ENCODE measurements at regions not wholly inside any gene's neighbourhood (a gene's known extent, or its start where the extent isn't known, plus 50 kb on each side); places are given as distances from the start of the nearest gene placed in this dataset.
"Not testable (repeated sequence)": the region's sequence is repeated elsewhere in the genome, so short reads cannot be mapped to it uniquely, and the experiment has no call there.

DNA sequence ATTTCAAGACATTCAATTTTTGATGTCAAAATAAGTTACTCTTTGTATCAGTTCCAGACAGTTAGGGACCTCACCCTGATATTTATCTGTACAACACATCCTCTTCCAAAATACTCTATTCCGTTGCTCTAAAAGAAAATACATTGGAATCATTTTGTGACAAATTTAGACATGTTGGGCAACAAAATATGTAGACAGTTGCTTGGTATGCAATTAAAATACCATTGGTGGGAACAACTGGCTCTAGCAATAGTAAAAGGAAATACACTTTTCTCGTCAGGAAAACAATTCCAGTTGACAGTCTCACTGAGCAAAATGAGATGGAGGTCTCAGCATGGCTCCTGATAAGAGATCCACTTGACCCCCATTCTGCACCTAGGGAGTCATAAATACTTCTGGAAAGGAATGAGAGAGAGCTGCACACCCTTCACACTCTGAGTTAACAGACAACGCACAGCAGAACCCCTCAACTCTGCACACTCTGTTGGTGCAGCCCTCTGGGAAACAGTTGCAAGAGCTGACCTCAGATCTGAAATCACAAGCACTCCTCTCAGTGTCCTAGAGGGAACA, 171.3 kb upstream of the NT5E start:
- DNase-seq: no peak

DNA sequence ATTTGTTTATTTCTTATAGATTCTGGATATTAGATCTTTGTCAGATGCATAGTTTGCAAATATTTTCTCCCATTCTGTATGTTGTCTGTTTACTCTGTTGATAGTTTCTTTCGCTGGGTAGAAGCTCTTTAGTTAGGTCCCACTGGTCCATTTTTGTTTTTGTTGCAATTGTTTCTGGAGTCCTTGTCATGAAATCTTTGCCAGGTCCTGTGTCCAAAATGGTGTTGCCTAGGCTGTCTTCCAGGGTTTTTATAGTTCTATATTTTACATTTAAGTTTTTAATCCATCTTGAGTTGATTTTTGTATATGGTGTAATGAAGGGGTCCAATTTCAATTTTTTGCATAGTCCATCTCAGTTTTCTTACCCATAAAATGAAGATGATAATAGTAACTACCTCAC, 173.9 kb upstream of the NT5E start:
- not testable (repeated sequence) for DNase-seq

DNA sequence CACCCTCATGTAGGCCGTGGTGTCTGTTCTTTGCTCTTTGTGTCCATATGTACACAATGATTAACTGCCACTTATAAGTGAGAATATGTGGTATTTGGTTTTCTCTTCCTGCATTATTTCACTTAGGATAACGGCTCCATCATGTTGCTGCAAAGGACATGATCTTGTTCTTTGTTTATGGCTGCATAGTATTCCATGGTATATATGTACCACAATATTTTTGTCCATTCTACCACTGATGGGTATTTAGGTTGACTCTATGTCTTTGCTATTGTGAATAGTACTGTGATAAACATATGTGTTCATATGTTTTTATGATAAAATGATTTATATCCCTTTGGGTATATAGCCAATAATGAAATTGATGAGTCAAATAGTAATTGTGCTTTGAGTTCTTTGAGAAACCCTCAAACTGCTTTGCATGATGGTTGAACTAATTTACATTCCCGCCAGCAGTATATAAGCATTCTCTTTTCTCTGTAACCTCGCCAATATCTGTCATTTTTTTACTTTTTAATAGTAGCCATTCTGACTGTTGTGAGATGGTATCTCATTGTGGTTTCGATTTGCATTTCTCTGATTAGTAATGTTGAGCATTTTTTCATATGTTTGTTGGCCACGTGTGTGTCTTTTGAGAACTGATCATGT, 174.4 kb upstream of the NT5E start:
- no peak for DNase-seq

DNA sequence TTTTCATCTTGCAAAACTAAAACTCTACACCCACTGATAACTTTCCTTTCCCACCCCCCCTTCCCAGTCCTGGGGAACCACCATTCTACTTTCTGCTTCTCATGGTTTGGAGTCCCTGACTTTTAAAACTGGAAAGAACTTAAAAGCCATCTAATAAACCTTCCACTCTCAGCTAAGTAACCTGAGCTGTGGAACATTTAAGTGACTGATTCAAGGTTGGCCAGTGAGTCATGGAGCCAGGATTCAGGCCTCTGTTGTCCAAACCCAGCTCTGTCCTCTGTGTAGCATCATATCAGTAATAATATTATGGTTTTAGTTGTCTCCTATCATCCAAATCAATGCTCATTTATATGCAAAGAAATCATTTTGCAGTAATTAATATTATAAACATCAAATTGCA, 176.0 kb upstream of the NT5E start:
- DNase-seq: no peak

DNA sequence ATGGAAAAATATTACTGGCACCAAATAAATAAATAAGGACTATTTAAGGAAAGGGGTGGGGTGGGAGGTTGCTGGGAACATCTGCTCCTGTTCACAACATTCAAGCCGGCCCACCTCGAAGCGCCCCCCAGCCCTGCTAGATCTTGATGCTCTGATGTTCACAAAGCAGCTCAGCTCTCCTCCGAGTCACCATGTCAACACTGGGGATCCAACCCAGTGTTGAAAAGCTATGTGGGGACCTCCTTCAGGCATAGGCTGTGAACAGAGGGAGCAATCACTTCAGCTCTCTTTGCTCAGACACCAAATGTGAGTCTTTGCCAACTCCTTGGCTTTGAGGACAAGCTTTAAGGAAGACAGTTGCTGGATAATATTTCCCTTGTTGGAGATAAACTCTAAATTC, 176.8 kb upstream of the NT5E start:
- DNase-seq: no peak

DNA sequence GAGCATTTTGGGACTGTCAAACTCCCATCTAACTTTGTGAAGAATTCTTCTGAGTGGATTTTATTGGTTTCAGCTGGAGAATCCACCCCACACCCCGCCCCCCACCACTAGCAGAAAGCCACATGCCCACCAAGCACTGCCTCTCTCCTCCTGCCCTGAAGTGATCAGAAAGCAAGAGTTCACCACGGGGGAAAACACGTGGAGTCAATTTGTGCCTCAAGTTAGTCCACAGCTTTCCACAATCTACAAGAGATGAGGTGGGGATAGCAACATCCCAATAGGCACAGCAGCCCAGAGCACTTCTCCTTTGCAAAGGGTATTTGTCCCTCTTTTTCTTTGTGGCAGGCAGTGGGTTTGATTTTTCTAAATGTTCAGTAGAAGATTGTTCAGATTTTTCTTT, 177.3 kb upstream of the NT5E start:
- DNase-seq: no peak

DNA sequence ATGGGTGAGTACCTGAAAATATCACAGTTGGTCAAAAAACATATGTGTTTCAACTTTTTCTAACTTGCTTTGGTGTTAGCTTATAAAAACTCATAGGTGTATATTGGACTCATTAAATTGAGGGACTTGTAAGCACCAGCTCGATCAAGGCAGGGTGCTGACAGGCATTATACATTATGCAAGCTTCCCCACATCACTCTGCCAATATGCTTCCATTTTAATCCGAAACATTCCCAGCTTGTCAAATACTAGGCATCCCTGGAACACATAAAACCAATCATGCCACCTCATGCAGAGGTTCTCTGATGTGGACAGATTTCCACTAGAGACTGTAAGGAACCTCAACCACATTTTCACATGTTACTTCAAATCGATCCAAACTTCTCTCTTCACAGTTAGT, 187.3 kb upstream of the NT5E start:
- no peak for DNase-seq

DNA sequence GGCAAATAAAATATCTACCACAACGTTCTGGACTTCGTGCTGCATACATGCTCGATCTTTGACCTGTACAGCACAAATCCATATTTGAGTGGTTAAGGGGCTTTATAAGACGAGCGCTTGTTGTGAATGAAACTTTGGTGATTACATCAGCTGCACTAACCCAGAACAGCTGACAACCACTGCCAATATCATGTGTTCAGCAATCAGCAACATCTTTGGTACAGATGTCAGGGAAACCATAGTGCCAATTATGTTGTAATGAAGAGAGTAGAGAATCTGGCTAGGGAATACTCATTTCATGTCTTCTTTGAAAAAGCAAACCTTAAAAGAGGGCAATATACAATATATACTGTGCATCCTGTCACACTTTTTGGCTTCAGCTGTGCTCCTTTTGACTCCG, 188.6 kb upstream of the NT5E start:
- no peak for DNase-seq

DNA sequence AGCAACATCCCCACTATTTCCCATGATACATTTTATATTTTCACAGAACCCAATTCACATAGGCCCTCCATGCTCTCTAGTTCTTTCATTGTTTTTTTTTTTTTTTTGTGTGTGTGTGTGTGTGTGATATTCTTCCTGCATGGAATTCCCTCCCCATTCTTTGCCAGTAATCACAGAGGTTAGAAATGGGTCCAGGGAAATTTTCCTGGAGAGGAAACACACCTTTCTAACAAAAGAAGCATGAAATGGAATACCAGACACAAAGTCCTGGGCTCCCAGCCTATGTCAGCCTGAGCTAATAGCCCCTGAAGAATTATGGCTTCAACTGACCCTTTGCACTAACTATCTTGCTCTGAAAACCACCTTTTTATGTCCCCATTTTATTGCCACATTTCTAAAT, 194.2 kb upstream of the NT5E start:
- DNase-seq: no peak

DNA sequence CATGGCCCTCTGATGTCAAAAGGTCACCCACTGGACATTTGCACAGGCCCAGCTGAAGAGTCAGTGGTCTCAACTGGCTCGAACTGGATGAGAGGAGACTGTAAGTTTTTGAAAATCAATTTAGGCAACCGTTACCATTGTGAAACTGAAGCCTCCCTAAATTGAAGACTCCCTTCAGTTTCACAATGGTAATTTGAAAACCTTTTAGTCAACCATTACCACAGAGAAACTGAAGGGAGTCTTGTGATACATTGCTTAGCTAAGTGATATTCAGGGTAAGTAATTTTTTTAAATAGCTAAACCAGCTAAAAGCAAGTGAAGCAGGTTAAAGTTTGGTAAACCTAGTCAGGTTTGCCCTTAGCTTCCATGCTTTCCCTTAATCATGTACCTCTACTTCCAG, 197.3 kb upstream of the NT5E start:
- DNase-seq: no peak

DNA sequence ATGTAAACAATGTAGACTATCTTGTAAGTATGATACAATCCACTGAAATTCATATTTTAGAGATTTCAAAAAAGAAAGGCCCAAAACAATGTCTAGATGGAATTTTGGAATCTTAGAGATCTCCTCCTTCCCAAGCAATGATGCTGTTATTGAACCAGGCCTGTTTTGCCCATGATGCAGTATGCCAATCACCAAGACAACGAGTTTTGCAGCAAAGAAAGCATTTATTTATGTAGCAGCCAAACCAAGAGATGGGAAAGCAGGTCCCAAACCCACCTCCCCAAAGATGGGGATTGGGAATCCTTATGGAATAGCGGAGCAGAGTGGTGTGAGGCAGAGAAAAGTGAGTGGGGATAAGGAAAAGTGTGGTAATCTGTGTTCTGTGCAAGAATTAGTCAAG, 197.8 kb upstream of the NT5E start:
- DNase-seq: no peak

DNA sequence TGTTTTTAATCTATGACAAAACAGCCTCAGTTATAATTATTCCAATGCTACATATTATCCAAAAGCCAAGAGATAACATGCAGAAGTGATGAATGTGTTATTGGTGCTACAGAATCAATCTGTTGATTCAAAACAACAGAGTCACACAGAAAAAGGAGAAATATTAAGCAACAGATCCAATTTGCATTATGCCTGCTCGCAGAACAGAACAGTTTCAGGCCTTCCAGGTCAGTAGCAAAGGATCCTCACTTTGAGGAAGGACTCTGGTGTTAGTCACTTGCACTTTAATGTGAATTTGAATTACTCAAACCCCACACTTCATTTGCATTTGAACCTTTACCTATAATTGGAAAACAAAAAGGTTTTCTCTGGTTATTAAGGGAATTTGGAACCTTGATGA, 198.6 kb upstream of the NT5E start:
- no peak for DNase-seq

DNA sequence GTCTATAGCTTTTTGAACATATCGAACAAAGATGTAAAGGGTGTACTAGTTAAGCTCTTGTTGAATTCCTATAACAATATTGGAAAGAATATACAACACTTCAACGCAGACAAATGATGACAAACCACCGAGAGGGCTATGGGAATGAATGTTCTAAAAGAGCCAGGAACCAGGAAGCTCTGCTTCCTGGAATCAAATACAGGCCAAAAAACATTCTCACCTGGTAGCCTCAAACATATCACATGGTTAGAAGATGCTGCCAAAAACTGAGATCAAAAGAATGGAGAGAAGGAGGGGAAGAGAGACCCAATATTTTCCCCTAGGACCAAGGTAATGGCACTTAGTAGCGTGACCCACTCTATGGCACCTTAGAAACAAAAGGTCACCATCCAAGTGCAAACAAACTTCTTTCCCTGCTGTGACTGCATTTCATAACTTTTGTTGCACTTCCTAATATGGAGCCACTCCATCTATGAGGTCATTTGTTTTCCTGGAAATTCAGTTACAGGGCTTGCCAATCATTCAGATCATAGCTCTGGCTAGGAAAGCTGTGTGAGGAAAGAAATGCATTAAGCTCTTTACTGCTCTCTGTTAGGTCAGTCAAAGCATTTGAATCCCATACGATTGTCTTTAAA, 199.2 kb upstream of the NT5E start:
- DNase-seq: no peak

DNA sequence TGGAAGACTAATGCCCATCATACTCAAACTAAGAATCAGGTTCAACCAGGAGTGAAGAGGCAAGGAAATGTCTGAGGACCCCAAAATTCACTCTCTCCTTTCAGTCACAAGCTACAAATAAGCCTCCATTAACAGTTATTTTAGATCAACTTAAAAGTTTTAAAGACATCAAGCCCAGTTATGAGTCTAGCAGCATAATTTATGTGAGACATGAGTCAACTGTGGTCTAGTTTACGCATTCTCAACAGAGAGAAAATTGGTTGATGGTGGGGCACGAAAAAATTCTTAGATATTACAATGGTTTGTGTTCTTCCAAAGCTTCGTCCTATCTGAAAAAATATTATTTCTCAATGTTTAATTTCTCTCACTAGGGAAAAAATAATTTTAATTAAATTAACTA, 204.9 kb upstream of the NT5E start:
- DNase-seq: no peak

DNA sequence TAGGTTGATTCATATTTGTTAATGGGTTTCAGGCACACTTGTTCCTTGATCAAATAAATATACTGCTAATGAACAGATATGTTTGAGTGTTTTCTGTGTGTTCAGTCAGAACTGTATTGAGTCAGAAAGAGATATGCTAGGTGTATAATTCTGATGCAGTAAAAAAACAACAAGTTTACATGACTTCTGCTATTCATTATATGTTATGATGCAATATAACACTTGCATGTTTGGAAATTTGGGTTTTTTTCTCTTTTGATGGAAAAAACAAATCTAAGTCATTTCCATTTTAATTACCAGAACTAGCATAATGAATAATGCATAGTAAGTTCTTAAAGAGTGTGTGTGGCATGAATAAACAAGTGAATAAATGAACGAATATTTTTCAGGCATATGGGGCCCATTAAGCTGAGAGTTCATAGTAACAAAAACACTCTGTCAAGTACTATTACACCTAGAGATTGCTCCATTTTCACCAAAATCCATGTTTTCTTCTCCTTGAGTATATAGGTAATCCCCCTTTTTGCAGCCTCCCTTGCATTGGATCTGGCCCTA, 208.3 kb upstream of the NT5E start:
- DNase-seq: no peak

DNA sequence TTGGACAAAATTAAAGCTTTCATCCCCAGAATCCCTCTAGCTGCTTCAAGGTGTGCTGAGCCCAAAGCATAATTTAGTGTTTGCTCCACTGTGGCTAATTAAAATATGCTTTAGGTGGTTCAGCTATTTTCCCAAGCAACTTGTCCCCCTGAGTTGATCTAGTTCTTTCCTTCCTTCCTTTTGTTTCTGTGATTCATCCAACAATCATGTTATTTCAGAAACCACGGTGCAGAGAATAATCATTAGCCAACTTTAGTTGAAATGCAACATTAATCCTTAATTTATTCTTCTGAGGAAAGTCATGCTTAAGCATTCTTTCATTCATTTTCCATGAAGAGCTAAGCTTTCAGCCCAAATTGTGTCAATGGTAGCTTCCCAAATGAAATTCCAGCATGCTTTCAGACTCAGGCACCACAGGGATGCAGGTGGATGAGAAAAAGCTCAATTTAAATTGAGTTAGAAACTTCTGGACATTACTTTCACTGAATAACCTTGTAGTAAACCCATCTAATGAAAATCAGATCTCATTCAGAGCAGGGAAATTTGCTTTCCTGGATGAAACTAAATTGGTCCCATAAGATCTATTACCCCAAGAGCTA, 209.0 kb upstream of the NT5E start:
- DNase-seq: no peak

DNA sequence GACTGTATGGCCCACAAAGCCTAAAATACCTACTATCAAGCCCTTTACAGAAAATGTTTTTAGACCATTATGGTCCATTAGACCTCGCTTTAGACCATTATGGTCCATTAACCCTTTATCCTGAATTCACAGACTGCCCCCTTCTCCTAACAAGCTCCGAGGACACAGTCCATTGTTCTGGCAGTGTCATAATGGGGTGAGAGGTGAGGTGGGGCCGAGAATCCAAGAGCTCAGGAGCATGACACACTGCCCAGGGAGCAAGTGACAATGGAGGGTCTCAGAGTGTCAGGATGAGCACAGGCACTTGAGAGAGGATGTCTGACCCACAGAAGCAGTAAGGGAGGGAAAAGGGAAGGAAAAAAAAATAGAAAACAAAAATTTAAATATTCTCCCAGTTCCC, 212.4 kb upstream of the NT5E start:
- DNase-seq: no peak

DNA sequence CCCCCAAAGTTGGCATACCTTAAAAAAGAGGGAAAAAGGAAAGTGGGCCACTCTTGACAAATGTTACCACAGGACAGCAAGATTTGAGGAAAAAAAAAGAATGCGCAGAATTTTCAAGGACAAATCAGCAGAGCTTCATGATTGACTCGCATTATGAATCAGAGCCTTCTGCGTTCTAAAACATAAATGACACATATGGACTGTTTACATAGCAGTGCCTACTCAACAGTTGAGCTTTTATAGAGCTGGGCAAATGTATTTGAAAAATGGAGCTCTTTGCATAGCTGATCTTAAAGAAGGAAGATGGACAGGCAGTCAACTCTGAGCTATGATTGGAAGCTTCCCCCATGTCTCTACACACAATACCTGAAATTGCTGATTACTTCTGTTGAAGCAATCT, 213.2 kb upstream of the NT5E start:
- DNase-seq: no peak

DNA sequence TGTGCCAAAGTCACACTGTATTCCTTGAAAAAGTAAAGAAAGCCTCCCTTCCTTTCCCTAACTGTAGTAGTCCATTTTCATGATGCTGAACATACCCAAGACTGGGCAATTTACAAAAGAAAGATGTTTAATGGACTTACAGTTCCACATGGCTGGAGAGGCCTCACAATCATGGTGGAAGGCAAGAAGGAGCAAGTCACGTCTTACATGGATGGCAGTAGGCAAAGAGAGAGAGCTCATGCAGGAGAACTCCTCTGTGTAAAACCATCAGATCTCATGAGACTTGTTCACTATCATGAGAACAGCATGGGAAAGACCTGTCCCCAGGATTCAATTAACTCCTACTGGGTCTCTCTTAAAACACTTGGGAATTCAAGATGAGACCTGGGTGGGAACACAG, 222.5 kb upstream of the NT5E start:
- DNase-seq: not testable (repeated sequence)

DNA sequence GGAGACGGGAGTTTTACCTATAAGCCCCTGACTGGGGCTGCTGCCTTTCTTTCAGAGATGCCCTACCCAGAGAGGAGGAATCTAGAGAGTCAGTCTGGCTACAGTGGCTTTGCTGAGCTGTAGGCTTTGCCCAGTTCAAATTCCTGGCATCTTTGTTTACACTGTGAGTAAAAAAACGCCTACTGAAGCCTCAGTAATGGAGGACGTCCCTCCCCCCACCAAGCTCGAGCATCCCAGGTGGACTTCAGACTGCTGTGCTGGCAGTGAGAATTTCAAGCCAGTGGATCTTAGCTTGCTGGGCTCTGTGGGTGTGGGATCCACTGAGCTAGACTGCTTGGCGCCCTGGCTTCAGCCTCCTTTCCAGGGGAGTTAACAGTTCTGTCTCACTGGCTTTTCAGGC, 237.1 kb upstream of the NT5E start:
- not testable (repeated sequence) for DNase-seq

DNA sequence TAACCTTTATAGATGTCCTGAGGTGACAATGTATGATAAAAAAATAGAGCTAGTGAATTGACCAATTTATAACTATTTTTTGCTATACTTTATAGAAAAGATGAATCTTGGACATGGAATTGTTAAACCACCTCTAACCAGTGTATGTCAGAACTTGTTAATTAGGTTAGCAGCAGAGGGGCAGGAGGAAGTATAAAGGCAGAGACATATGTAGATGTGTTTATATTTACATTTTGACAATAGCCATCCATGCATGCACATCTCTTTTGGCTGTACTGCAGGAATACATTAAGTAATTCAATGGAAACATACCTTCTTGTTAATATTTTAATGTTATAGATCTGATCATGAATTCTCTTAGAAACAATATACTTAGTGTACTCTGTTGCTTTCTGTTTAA, 254.6 kb upstream of the NT5E start:
- no peak for DNase-seq

DNA sequence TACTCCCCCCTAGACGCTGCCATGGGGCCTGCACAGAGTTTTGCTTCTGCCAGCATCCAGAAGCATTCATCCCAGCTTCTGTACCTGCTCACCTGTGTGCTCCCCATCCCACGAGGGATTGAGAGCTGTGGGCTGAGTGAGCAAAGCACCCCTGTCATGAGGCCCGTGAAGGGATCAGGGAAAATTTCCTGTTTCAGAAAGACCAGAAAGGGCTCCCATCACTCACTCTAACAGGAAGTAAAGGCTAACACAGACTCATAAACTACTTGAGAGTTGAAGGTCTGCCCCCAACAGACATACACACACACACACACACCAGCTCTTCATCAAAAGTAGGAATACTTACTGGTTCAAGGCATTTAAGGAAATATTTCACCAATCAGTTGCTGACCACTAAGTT, 256.5 kb upstream of the NT5E start:
- DNase-seq: no peak

DNA sequence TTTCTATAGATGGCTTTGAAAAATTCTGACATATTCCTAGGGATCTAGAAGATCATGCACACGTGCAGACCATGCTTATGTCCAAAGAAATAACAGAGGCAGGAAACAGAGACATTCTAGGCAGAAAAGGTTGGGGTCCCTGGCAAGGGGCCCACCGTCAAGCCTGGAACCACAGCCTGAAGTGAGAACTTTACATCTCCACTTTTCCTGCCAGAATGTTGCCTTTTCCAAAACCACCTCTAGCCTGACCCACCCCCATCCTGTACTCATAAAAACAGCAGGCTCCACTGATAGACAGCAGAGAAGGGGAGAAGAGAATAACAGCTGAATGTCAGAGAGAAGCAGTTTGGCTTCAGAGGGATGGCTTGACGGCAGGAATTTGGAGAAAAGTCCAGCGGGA, 257.3 kb upstream of the NT5E start:
- DNase-seq: no peak

DNA sequence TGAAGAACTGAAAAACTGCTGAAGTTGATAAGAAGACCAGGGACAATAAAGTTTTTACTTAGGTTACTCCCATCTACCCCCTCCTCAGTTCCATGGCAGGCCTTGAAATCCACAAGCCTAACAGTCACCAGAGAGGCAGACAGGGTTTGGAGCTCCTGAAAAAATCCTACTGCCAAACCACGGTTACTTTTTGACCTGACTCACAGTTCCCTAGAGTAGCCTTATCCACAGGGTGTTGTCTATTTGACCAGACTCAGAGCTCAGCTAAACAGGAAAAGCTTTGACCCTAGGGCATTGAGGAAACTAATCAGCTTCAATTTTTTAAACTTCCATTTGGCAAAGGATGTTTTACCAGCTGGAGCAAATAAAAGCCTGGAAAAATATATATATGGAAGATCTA, 257.7 kb upstream of the NT5E start:
- no peak for DNase-seq

Data from NCI-H2171 treated with DMSO at 0.1 percent for 48 hours (cell line).